SK-N-MC (cell line): ENCODE measurements at regions not wholly inside any gene's neighbourhood (a gene's known extent, or its start where the extent isn't known, plus 50 kb on each side); places are given as distances from the start of the nearest gene placed in this dataset.

Source experiments
- EZH2 ChIP-seq: fragments of 200-600 bp; sonication (generic); IDR thresholded peaks from one replicate; pipeline ENCODE4 v1.6.1; 2017; ENCODE audit warnings: antibody characterized with exemption
- POLR2AphosphoS5 ChIP-seq: IDR thresholded peaks from 2 replicates; pipeline ENCODE4 v1.6.1; 2012; ENCODE audit warnings: mild to moderate bottlenecking, low read depth, low read length, borderline replicate concordance

DNA sequence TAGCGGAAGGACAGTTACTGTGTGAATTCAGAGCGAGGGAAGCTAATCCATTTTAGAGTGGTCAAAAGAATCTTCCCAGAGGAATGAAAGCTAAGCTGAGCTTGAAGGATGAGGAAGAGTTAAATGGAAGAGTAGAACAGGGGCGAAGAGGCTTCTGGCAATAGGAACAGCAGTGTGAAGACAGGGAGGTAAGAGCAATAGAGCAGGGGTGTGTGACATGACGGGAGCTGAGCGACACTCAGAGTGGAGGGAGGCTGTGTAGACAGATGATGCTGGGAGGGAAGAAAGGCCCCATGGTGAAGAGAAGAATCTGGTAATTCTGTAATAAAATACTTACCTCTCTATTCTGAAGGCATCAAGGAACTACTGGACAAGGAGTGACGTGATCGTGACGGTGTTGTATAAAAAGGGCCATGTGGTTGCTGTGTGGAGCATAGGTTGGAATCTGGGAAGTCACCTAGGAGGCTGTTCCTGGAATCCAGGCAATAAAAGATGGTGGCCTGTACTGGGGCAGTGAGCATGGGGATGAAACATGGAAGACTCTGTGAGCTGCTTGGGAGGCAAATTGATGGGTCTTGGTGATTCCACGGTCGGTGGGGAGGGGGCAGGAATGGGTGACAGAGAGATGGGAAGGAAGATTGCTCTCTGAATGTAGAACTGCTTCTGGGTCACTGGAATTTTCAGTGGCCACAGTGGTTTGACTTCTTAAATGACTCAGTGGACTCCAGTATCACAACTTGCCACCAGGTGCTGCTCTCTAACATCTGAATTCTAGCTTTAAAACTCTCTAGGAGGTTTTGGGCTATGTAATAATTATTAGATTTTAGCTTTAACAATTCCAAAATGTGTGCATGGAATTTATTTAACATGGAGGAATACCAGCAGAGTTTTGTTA, 164.1 kb downstream of the ATP23 start:
- TF ChIP-seq POLR2AphosphoS5 = no peak
- TF ChIP-seq EZH2 = no peak
